K562 (cell line): ENCODE measurements at regions not wholly inside any gene's neighbourhood (a gene's known extent, or its start where the extent isn't known, plus 50 kb on each side); places are given as distances from the start of the nearest gene placed in this dataset.

ENCODE experiments used
- BCLAF1 ChIP-seq, 2 experiments: fragments of 450-650 bp in 1 of 2; IDR thresholded peaks; 2 replicates each; pipeline ENCODE4 v1.6.1; 2011 to 2017; ENCODE audit warnings: low read depth in 2 of 2, antibody characterized with exemption in 1 of 2, borderline replicate concordance in 1 of 2, low read length in 1 of 2, mild to moderate bottlenecking in 1 of 2, mixed read lengths in 1 of 2; ENCODE audit not compliant: control insufficient read depth in 1 of 2
- CC2D1A ChIP-seq: fragments of 450-650 bp; IDR thresholded peaks from 2 replicates; pipeline ENCODE4 v1.6.1; 2017; ENCODE audit warnings: mild to moderate bottlenecking
- CREB5 ChIP-seq: fragments of 250-450 bp; sonication (Bioruptor Pico); IDR thresholded peaks from 2 replicates; pipeline ENCODE4 v1.5.0; 2020; ENCODE audit warnings: mild to moderate bottlenecking
- CTCF ChIP-seq, 3 experiments: IDR thresholded peaks in 2 of 3; conservative IDR thresholded peaks in 1 of 3; 2 replicates each; pipeline ENCODE4 v1.5.1; 2011 to 2012; ENCODE audit warnings: low read length in 3 of 3, mild to moderate bottlenecking in 3 of 3, control low read depth in 2 of 3, improper control_type of control experiment in 1 of 3, inconsistent platforms in 1 of 3, low read depth in 1 of 3, mixed read lengths in 1 of 3, moderate library complexity in 1 of 3; ENCODE audit not compliant: insufficient read depth in 2 of 3
- EZH2 ChIP-seq: IDR thresholded peaks from 2 replicates; pipeline ENCODE4 v1.6.1; 2012; ENCODE audit warnings: low read depth, mild to moderate bottlenecking, inconsistent platforms, low read length, borderline replicate concordance
- POLR2A ChIP-seq: fragments of 450-650 bp; conservative IDR thresholded peaks from 2 replicates; pipeline ENCODE4 v1.6.1; 2016
- RBBP5 ChIP-seq: fragments of 200-600 bp; sonication (generic); IDR thresholded peaks from 2 replicates; pipeline ENCODE4 v1.6.1; 2012; ENCODE audit warnings: borderline replicate concordance, mild to moderate bottlenecking, low read length, control low read depth, inconsistent platforms; ENCODE audit not compliant: insufficient read depth, poor library complexity, severe bottlenecking
- TCF7L2 ChIP-seq: fragments of 150-350 bp; IDR thresholded peaks from 2 replicates; pipeline ENCODE4 v1.6.1; 2016; ENCODE audit warnings: low read depth, mild to moderate bottlenecking, low read length, moderate library complexity
- TRIM24 ChIP-seq, 2 experiments: fragments of 450-650 bp; IDR thresholded peaks; 2 replicates each; pipeline ENCODE4 v1.6.1; 2016
- ZFP1 ChIP-seq: fragments of 450-650 bp; formaldehyde crosslinking; IDR thresholded peaks from 2 replicates; pipeline ENCODE4 v1.4.0; 2020; ENCODE audit warnings: mild to moderate bottlenecking, mixed read lengths
- ZNF239 ChIP-seq: fragments of 250-450 bp; sonication (Bioruptor Pico); IDR thresholded peaks from 2 replicates; pipeline ENCODE4 v1.4.0; 2020; ENCODE audit warnings: mild to moderate bottlenecking
- ZNF655 ChIP-seq: fragments of 250-450 bp; sonication (Bioruptor Pico); IDR thresholded peaks from 2 replicates; pipeline ENCODE4 v1.5.0; 2021

- TF ChIP-seq RBBP5 (no peak), BCLAF1 (IDR thresholded peaks at IDR 0.05; ENCODE audit: borderline replicate concordance in 1 of 2, control insufficient read depth in 1 of 2, low read depth in 2 of 2, low read length in 1 of 2) (no peak), CTCF (IDR thresholded peaks at IDR 0.05 in 2 of 3, conservative IDR thresholded peaks at IDR 0.05 in 1 of 3; ENCODE audit: insufficient read depth in 2 of 3, low read depth in 1 of 3, low read length in 3 of 3) (no peak), POLR2A (no peak), TRIM24 (IDR thresholded peaks at IDR 0.05) (no peak), ZNF655 (CRISPR knock-in tag) (no peak), ZFP1 (CRISPR knock-in tag) (no peak), TCF7L2 (no peak), EZH2 (no peak), ZNF239 (no peak), CREB5 (CRISPR knock-in tag) (no peak), CC2D1A (no peak)
These were observed 147.5 kb upstream of the AVPR1A start for GRCh38 chr12:63298386-63298930.
